Vagina (tissue), 2 donors: ENCODE measurements at regions not wholly inside any gene's neighbourhood (a gene's known extent, or its start where the extent isn't known, plus 50 kb on each side); places are given as distances from the start of the nearest gene placed in this dataset.

Source experiments
- POLR2A ChIP-seq, 2 donors: fragments of 450-650 bp; IDR thresholded peaks; one replicate each; pipeline ENCODE4 v1.6.1; 2017; ENCODE audit warnings: antibody characterized with exemption in 2 of 2, mild to moderate bottlenecking in 2 of 2, moderate library complexity in 2 of 2
- POLR2AphosphoS5 ChIP-seq, 2 donors: sonication (generic); formaldehyde crosslinking; IDR thresholded peaks; one replicate each; pipeline ENCODE4 v1.9.0; 2017; ENCODE audit warnings: antibody characterized with exemption in 2 of 2, mild to moderate bottlenecking in 2 of 2, low read depth in 1 of 2; ENCODE audit not compliant: insufficient read depth in 1 of 2

GRCh38 chr9:2385746-2386145, 235.8 kb upstream of the VLDLR start:
- TF ChIP-seq POLR2A (IDR thresholded peaks at IDR 0.05) (no peak), POLR2AphosphoS5 (IDR thresholded peaks at IDR 0.05; ENCODE audit: insufficient read depth in 1 of 2, low read depth in 1 of 2) (no peak)
